ENCODE measurements at regions not wholly inside any gene's neighbourhood (a gene's known extent, or its start where the extent isn't known, plus 50 kb on each side); places are given as distances from the start of the nearest gene placed in this dataset.

DNA sequence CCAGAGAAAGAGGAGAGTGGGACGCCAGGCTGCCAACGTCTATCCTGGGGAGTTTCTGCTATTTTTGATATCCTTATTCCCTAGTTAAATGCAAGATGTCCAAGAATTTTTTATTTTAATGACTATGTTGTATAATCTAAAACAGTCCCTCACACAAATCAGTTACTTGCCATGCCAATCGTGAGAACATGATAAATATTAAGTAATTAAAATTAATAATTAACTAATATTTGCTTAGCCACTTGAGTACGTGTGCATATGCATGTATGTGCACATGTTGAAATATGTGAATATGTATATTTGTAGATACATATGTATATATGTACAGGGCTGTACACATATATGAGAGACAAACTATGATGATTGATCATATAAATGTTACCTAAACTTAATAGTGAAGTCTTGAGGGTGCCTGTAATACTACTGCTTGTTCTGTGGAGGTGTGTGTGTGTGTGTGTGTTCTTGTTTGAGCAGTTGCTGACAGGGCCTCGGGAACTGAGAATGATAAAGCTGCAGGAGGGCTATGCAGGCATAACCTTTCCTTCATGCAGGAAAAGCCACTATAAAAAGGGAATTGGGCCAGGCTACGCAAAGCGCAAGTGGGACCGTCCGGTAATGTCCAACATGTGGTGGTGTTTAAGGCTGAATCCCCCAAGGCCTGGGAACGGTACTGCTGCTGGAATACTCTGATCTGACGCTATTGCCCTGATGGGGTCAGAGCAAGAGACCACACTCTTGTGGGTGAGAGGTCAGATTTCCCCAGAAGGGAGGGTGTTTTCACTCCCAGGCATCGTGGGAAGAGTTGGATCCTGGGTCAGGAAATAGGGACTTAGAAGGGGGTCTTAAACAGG is 148.3 kb upstream of the TBX18 start:
- TF ChIP-seq FOXK2 (IDR thresholded peaks at IDR 0.05) (no peak), BHLHE40 (IDR thresholded peaks at IDR 0.05; ENCODE audit: borderline replicate concordance) (no peak), HDGF (IDR thresholded peaks at IDR 0.05; ENCODE audit: borderline replicate concordance) (no peak), ARNT (IDR thresholded peaks at IDR 0.05) (no peak)

All from HEK293T (cell line).